GM12892 (cell line): ENCODE measurements at regions not wholly inside any gene's neighbourhood (a gene's known extent, or its start where the extent isn't known, plus 50 kb on each side); places are given as distances from the start of the nearest gene placed in this dataset.

Experiments
- DNase-seq: peaks from one replicate; pipeline ENCODE4 v3.0.0; 2011; ENCODE audit not compliant: insufficient read length
- FAIRE-seq: peaks from 2 replicates; lab custom pipeline; 2011; peaks lifted over from hg19 to GRCh38; lab: Jason Lieb, UNC
- POLR2A ChIP-seq: IDR thresholded peaks from 2 replicates; pipeline ENCODE4 v1.6.1; 2011; ENCODE audit warnings: low read depth, low read length, control low read depth
- POLR2AphosphoS5 ChIP-seq: IDR thresholded peaks from 2 replicates; pipeline ENCODE4 v1.6.1; 2011; ENCODE audit warnings: low read depth, low read length, control low read depth
- TAF1 ChIP-seq: IDR thresholded peaks from 2 replicates; pipeline ENCODE4 v1.6.1; 2011; ENCODE audit warnings: low read depth, mild to moderate bottlenecking, control low read depth, low read length, borderline replicate concordance

DNA sequence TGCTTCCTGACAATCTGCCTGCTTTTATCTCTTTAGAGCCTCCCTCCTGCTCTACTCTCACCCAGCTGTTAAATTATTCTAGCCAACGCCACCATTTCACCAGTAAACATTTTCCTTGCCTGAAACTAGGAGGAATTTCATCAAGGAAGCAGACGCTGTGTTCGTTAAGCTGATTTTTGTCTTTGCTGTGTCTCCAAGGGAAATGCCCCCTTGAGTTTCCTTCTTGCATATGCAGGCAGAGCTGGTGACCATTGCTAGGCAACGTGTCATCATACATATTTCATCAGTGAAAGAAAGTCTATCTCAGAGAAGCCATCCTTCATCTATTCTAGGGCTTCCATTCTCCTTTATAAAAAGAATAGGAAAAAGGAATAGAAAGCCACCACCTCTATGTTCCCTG is 87.0 kb upstream of the ST8SIA2 start:
- TF ChIP-seq POLR2AphosphoS5 (no peak), POLR2A (no peak), TAF1 (no peak)
- FAIRE-seq: no peak
- DNase-seq: no peak

DNA sequence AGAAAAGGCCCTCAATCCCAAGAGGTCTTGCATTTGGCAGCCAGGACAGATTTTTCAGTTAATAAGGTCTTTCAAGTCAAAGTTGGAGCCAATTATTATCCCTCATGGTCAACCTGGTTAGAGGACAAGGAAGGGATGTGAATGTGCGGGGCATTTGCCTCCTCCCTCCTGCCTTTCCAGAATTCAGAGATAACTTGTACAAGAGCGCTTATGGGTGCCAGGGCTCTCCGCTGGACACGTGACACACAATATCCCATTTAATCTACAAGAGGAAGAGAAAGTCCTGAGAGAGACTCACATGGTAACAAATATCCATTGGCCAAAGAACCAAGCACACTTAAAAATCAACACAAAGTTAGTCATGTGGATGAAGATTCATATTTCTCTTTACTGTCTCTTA is 78.5 kb upstream of the ST8SIA2 start:
- FAIRE-seq: no peak
- DNase-seq: no peak
- TF ChIP-seq POLR2AphosphoS5: no peak
- no peak for TF ChIP-seq TAF1
- no peak for TF ChIP-seq POLR2A

DNA sequence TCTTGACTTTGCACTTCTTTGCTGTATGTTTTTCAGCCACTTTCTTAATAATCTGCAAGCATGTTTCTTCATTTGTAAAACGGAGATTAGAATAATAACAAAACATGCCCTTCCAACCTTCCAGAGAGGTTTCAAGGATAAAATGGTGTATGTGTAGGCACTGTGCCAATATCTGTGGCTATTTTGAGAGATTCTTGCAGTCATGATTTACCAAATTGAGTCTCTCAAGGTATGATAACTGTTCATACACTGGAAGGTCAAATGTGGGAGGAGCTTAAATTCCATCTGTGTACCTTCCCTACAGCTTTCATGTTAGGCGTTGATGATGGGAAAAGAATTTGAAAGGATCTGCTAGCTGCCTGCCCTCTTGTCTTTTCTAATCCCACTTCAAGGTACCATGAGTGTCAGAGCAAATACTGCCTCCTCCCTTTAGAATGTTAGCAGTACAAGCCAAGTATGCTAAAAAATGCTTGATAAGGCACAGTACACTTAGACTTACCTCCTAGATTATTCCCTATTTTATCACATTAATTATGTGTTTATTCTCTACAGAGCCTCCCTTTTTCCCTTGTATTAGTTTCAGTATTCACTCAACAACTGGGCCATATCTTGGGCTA is 78.0 kb upstream of the ST8SIA2 start:
- no peak for FAIRE-seq
- no peak for DNase-seq

DNA sequence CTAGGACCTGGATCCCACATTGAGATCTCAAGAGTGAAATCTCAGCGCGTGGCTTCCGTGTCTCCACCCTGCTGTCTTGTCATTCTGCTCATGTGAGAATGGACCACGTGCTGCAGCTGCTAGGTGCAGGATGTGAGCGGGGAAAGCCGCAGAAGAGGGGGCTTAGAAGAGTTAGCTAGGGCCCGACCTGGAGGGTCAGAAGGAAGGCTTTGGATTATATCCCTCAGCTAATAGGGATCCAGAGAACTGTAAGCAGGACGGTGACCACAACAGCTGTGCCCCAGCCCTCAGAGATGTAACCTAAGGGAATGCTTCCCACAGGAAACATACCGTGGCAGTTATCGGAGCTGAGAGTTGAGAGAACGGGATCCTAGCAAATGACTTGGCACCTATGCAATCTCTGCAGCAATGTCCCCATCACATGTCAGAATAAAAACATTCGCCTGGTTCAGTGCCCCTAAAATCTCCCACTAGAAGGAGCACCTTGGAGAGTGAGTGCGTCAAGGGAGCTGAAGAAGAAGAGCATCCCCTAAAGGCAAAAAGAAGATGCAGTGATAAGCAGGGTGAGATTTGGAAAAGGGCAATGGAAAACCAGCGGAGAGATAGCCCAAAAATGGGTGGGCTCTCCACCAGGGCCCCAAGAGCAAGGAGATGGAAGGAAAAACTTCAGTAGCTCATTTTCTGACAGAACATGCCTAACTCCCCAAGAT is 76.9 kb upstream of the ST8SIA2 start:
- no peak for TF ChIP-seq POLR2AphosphoS5
- TF ChIP-seq TAF1: no peak
- TF ChIP-seq POLR2A: no peak
- no peak for DNase-seq
- no peak for FAIRE-seq

More for the DNA sequence above, 78.0 kb upstream of the ST8SIA2 start:
- TF ChIP-seq TAF1 (no peak), POLR2AphosphoS5 (no peak), POLR2A (no peak)

DNA sequence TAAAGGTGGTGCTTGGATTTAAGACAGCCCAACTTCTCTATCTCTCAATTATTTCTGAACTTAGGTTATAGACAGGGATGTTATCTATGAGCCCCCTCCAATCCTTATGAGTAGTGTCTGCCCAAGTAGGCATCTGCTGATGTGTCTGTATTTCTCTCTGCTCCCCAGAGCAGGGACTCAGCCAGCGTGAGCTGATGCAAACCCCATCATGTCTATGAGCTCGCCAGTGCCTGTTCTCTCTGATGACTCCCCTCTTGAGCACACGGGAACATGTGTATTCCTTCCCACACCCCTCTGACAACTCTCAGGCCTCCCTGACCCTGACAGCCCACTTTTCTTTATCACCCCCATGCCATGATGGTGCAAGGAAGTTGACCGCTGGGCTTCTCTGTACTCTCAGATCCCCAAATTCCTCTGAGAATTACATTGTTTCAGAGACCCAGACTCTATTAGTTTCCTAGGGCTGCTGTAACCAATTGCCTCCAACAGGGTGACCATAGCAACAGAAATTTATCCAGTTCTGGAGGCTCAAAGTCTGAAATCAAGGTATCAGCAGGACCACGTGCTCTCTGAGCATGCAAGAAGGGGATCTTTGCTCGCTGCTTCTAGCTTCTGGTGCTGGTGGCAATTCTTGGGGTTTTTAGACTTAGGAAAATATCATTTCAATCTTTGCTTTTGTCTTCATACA is 73.5 kb upstream of the ST8SIA2 start:
- no peak for FAIRE-seq
- TF ChIP-seq POLR2AphosphoS5 (no peak), POLR2A (no peak), TAF1 (no peak)
- DNase-seq: no peak

DNA sequence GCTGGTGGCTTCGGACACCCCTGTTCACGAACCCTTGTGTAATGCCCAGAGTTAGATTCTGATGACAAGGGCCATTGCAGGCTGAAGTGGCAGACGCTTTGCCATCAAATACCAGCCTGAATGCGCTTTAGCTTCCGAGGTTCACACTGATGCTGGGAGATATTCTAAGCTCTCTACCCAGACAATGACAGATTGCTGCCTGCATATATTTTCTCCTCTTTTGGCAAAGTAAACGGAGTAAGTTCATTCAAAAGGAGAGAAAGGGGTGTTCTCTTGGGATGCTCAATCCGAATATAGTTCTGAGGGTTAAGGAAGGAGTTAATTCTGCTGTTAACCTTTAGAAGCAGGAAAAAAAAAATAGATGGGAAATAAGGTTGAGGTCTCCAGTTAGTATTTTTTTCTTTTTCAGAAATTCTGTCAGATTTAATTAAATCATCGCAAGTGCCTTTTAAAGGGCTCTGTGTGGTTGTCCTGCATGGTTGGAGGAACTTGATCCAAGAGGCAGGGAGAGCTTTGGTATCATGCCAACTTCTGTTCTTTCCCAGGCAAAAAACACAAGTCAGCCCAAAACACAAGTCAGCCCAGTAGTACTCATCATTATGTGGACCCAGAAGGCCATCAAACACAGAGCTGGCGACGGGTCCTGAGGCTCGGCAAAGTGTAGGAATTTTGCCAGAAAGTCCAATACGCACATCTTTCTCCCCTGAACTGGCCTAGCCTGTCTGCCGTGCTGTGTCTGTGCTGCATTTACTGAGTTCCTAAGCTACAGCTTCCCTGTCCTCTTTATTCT is 70.9 kb upstream of the ST8SIA2 start:
- FAIRE-seq (no peak), DNase-seq (no peak)
- TF ChIP-seq POLR2A: no peak
- no peak for TF ChIP-seq POLR2AphosphoS5

DNA sequence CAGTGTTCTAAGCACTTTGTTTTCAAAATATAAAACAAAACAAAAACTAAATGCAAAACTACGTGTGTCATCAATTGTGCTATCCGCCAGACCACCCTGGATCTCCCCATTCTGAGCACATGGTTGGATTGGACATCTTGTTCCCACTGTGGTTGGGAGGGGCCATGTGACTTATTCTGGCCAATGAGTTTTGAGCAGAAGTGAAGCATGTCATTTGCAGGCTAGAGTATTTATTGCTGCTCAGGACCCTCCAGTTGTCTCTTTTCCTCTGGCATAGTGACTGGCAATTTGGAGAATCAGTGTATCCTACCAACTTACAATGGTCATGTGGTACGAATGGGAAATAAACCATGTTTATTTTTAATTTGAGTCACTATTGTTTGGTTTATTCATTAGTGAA is 70.2 kb upstream of the ST8SIA2 start:
- TF ChIP-seq POLR2AphosphoS5 (no peak), TAF1 (no peak), POLR2A (no peak)
- FAIRE-seq (no peak), DNase-seq (no peak)

DNA sequence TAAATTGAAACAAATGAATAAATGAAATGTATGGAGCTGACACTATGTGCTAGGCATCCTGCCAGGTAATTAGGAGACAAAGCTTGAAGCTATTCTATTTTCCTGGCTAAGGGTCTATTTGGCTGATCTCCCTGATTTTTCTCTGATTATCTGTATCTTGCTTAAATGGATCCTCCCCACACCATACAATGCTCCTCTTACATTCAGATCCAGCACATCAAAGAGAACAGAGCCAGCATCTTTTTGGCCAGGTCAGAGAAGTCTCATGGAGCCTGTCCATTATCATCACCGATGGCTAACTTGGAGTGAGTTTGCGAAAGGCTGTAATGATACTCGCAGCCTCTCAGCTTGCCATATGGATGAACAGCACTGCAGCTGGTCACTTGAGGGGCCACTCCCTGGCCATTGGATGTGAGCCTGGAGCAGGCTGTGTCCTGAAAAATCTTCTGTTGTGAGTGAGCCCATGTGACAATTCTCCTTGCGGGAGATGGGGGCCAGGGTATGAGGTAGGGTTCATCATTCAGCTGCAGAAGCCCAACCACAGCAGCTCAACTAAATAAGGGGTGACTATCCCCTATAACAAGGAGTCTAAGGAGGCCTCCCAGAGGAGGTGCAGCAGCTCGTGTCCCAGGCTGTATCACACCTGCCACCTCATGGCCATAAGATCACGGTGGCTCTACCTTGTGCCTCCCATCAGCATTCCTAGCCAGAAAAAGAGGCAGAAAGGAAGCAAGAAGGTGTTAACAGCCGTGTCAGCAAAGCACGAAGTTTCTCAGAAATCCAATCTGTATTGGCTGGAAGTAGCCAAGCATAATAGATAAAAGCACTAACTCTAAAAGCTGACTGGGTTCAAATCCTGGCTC is 69.3 kb upstream of the ST8SIA2 start:
- FAIRE-seq (no peak), DNase-seq (no peak)
- no peak for TF ChIP-seq TAF1
- no peak for TF ChIP-seq POLR2A
- no peak for TF ChIP-seq POLR2AphosphoS5

DNA sequence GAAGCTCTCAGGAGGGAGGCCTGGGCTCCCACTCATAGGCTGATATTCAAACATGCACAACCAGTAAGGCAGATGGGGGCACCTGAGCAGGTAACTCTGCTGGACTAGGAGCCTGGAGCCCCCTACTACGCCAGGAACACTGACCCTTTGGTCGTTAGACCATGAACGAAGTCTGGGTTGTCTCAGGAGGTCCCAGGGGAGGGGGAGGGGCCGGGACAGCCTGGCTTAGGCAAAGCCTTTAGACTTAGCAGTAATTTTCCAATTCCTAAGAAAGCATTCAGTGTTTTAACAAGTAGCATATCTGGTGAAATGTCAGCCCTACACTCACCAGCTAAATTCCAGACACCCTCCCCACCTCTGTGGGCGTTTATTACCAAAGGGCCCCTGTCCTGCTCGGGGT is 67.4 kb upstream of the ST8SIA2 start:
- FAIRE-seq: no peak
- no peak for DNase-seq
- TF ChIP-seq POLR2A: no peak

DNA sequence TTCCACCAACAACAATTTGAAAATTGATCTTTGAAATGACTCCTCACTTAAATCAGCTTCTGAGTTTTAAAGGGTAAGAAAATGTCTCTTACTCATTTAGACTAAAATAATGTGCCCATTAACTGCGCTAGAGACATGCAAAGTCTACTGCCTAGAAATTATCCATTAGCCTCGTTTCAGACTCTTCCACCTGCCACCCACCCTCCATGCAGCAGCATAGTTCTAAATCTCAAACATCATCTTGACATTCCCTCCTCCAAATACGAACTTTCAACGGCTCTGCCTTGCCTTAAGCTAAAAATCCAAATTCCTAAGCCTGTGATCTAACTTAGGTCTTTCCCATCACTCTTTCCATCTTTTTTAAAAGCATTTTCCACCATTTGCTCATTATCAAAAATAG is 66.6 kb upstream of the ST8SIA2 start:
- FAIRE-seq: no peak
- no peak for DNase-seq

DNA sequence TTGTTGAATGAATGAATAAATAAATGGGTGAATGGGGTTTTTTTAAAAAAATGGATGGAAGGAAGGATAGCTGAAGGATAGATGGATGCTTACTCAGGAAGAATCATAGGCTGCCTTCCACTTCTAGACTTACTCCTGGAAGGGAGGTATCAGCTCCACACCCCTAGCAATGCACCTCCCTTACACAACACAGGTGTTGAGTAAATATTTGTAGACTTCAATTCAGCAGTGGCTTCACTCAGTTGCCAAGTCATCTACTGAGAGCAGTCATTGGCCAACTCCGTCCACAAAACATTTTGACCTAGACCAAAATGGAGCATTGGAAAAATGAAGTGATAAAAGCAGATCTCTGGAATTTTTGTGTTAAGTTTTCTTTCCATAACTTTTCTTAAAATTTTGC is 65.5 kb upstream of the ST8SIA2 start:
- FAIRE-seq (no peak), DNase-seq (no peak)
- TF ChIP-seq POLR2AphosphoS5 (no peak), TAF1 (no peak), POLR2A (no peak)

More for the DNA sequence above, 66.6 kb upstream of the ST8SIA2 start:
- TF ChIP-seq POLR2A: no peak
- no peak for TF ChIP-seq POLR2AphosphoS5
- no peak for TF ChIP-seq TAF1
